OCI-LY3 (cell line): ENCODE measurements at regions not wholly inside any gene's neighbourhood (a gene's known extent, or its start where the extent isn't known, plus 50 kb on each side); places are given as distances from the start of the nearest gene placed in this dataset.

ENCODE experiments used
- EZH2phosphoT487 ChIP-seq: fragments of 200-600 bp; shearing (Covaris generic); IDR thresholded peaks from 2 replicates; pipeline ENCODE4 v1.6.1; 2018; ENCODE audit warnings: antibody characterized with exemption, mixed run types, low read depth
- TF ChIP-seq, protein P1 (sequence below): fragments of 200-600, 300-600 bp; sonication (generic); IDR thresholded peaks from 2 replicates; pipeline ENCODE4 v1.5.1; 2014; ENCODE audit warnings: antibody characterized with exemption, low read length, low read depth

DNA sequence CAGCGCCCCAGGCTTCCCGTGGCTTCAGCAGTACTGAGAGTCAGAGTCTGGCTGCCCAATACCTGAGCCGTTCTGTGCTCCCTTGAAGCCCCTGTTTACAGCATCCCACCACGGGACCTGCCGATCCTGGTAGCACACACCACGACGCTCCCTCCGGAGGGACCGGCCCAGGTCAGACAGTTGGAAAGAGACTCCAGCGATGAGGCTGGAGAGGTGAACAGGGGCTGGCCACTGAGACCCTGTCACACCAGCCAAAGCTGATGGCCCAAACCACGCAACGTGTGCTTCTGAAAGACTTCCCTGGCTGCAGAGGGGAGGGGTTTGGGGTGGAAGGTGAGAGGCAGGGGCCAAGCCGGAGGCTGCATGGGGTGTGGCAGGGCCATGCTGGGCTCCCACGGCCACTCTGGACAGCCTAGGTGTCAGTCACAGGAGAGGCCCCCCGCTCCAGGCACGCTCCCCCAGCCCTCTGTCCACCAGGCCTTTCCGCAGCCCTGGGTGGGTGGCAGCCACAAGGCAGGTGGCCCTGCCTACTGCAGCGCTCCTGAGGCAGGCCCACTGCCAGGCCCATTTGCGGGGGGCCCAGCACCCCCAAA, 140.2 kb upstream of the CHST15 start:
- TF ChIP-seq, protein P1, sequence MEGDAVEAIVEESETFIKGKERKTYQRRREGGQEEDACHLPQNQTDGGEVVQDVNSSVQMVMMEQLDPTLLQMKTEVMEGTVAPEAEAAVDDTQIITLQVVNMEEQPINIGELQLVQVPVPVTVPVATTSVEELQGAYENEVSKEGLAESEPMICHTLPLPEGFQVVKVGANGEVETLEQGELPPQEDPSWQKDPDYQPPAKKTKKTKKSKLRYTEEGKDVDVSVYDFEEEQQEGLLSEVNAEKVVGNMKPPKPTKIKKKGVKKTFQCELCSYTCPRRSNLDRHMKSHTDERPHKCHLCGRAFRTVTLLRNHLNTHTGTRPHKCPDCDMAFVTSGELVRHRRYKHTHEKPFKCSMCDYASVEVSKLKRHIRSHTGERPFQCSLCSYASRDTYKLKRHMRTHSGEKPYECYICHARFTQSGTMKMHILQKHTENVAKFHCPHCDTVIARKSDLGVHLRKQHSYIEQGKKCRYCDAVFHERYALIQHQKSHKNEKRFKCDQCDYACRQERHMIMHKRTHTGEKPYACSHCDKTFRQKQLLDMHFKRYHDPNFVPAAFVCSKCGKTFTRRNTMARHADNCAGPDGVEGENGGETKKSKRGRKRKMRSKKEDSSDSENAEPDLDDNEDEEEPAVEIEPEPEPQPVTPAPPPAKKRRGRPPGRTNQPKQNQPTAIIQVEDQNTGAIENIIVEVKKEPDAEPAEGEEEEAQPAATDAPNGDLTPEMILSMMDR = no peak
- TF ChIP-seq EZH2phosphoT487 = no peak
